ENCODE measurements at regions not wholly inside any gene's neighbourhood (a gene's known extent, or its start where the extent isn't known, plus 50 kb on each side); places are given as distances from the start of the nearest gene placed in this dataset.
"Not testable (repeated sequence)": the region's sequence is repeated elsewhere in the genome, so short reads cannot be mapped to it uniquely, and the experiment has no call there.

- DNase-seq (ENCODE audit: low spot score), result no peak
These were observed 465.7 kb downstream of the PLPP3 start for GRCh38 chr1:56113679-56114078.

GRCh38 chr1:56107275-56107638 is 472.1 kb downstream of the PLPP3 start:
- no peak for DNase-seq (ENCODE audit: low spot score)

GRCh38 chr1:56106531-56107274 is 472.7 kb downstream of the PLPP3 start:
- DNase-seq (ENCODE audit: low spot score), result no peak

- DNase-seq (ENCODE audit: low spot score), result no peak
These were observed 474.0 kb downstream of the PLPP3 start for GRCh38 chr1:56105397-56105796.

GRCh38 chr1:56099766-56100265 is 479.5 kb downstream of the PLPP3 start:
- peak; percentile 61 for DNase-seq (ENCODE audit: low spot score)

- DNase-seq (ENCODE audit: low spot score), result peak; percentile 84
These were observed 480.4 kb downstream of the PLPP3 start for GRCh38 chr1:56098946-56099345.

GRCh38 chr1:56097713-56098112 is 481.6 kb downstream of the PLPP3 start:
- no peak for DNase-seq (ENCODE audit: low spot score)

- DNase-seq (ENCODE audit: low spot score), result peak; percentile 75
These were observed 483.4 kb downstream of the PLPP3 start for GRCh38 chr1:56095696-56096665.

- peak; percentile 46 for DNase-seq (ENCODE audit: low spot score)
These were observed 485.2 kb downstream of the PLPP3 start for GRCh38 chr1:56094168-56094567.

GRCh38 chr1:56092684-56093570 is 486.4 kb downstream of the PLPP3 start:
- peak; percentile 20 for DNase-seq (ENCODE audit: low spot score)

GRCh38 chr1:56089826-56090225 is 489.5 kb downstream of the PLPP3 start:
- not testable (repeated sequence) for DNase-seq (ENCODE audit: low spot score)

GRCh38 chr1:56084246-56084645 is 495.1 kb downstream of the PLPP3 start:
- DNase-seq (ENCODE audit: low spot score), result no peak

- DNase-seq (ENCODE audit: low spot score), result no peak
These were observed 497.6 kb downstream of the PLPP3 start for GRCh38 chr1:56081736-56082135.

GRCh38 chr1:56081173-56081572 is 498.2 kb downstream of the PLPP3 start:
- DNase-seq (ENCODE audit: low spot score), result peak; percentile 80

- DNase-seq (ENCODE audit: low spot score), result peak; percentile 39
These were observed 499.2 kb downstream of the PLPP3 start for GRCh38 chr1:56080123-56080522.

GRCh38 chr1:56079391-56079790 is 500.0 kb downstream of the PLPP3 start:
- no peak for DNase-seq (ENCODE audit: low spot score)

GRCh38 chr1:56077206-56077605 is 502.2 kb downstream of the PLPP3 start:
- no peak for DNase-seq (ENCODE audit: low spot score)

- DNase-seq (ENCODE audit: low spot score), result peak; percentile 78
These were observed 505.2 kb downstream of the PLPP3 start for GRCh38 chr1:56074007-56074651.

GRCh38 chr1:56073614-56074006 is 505.8 kb downstream of the PLPP3 start:
- peak; percentile 30 for DNase-seq (ENCODE audit: low spot score)

- no peak for DNase-seq (ENCODE audit: low spot score)
These were observed 506.2 kb downstream of the PLPP3 start for GRCh38 chr1:56073206-56073605.

GRCh38 chr1:56072310-56072709 is 507.1 kb downstream of the PLPP3 start:
- no peak for DNase-seq (ENCODE audit: low spot score)
